ENCODE measurements at regions not wholly inside any gene's neighbourhood (a gene's known extent, or its start where the extent isn't known, plus 50 kb on each side); places are given as distances from the start of the nearest gene placed in this dataset.
"Not testable (repeated sequence)": the region's sequence is repeated elsewhere in the genome, so short reads cannot be mapped to it uniquely, and the experiment has no call there.

DNA sequence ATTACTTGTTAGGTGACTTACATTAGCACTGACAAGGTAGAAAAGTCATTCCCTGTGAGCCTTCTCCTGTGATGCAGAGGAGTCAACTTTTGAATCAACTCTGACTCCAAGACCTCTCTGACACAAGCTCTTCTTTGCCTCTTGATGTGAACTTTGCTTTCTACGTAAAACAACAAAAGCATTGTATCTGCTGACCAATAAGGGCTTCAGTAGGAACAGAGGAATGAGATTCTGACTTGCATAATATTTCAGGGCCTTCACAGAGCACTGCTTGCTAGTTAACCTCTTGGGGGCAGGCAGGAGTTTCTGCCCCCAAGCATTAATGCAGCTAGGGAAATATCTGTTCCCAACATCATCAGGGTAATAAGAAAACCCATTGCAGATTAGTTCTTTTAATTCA lies 791.5 kb downstream of the BCL11A start:
- no peak for ATAC-seq

GRCh38 chr2:59756150-59756549 lies 797.3 kb downstream of the BCL11A start:
- ATAC-seq: no peak
- Histone ChIP-seq H3K27me3 (ENCODE audit: low read depth) (no peaks in the 10 kb centered on the region), H3K9me3 (no peaks in the 10 kb centered on the region), H3K27ac (no peak overlapping the region), H3K4me1 (no peaks in the 10 kb centered on the region), H3K4me3 (no peak overlapping the region), H3K36me3 (no peaks in the 10 kb centered on the region)
- no peak for DNase-seq
- TF ChIP-seq CTCF (IDR thresholded peaks at IDR 0.05): no peak
- intact Hi-C loops (cut with DNase I): no loop called here

More for the DNA sequence above, 791.5 kb downstream of the BCL11A start:
- no peaks in the 10 kb centered on the region for H3K36me3 ChIP-seq
- intact Hi-C loops (cut with DNase I): no loop called here
- DNase-seq: no peak
- H3K9me3 ChIP-seq: no peaks in the 10 kb centered on the region
- H3K27me3 ChIP-seq (ENCODE audit: low read depth): no peaks in the 10 kb centered on the region
- no peak overlapping the region for H3K27ac ChIP-seq
- H3K4me3 ChIP-seq: no peak overlapping the region
- TF ChIP-seq CTCF (IDR thresholded peaks at IDR 0.05): no peak
- H3K4me1 ChIP-seq: no peaks in the 10 kb centered on the region

DNA sequence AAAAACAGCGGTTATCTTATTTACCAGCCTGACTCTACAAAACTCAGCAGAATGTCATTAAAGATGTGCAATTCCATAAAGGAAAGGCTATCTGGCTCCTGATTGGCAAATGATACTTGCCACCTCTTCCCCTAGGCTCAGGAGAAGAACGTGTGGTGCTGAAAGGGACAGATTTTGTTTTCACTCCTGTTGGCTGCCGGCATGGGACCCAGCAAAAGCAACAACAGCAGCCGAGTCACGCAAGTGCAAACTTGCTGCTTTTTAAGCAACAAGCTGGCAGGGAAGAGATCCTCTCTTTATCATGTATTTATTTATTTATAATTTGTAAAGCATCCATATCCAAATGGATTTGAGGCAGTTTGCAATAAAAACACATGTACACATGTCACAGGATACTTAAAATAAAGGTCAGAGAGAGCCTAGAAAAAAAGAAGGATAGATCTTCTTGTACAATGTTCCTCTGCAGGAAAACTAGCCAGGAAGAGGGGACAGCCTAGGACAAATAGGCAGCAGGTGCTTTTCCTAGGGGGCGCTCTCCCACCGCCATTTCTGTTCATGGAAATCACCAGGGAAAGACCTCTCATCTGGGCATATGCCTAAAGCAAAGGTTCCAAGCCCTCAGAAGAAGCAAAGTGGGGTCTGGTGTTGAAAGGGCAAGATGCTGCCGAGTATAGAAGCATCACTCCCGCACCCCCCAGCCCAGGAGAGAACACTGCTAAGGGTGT lies 799.3 kb downstream of the BCL11A start:
- no peak for DNase-seq
- ATAC-seq: no peak

GRCh38 chr2:59752512-59752911 lies 800.9 kb downstream of the BCL11A start:
- Histone ChIP-seq H3K27me3 (ENCODE audit: low read depth) (no peaks in the 10 kb centered on the region), H3K4me3 (no peak overlapping the region), H3K9me3 (no peaks in the 10 kb centered on the region), H3K4me1 (no peaks in the 10 kb centered on the region), H3K27ac (no peak overlapping the region), H3K36me3 (no peaks in the 10 kb centered on the region)
- ATAC-seq (no peak), DNase-seq (no peak)
- intact Hi-C loops (cut with DNase I): no loop called here
- TF ChIP-seq CTCF (IDR thresholded peaks at IDR 0.05): no peak

More for the DNA sequence above, 799.3 kb downstream of the BCL11A start:
- Histone ChIP-seq H3K36me3 (no peaks in the 10 kb centered on the region), H3K9me3 (no peaks in the 10 kb centered on the region), H3K4me3 (no peak overlapping the region), H3K27ac (no peak overlapping the region), H3K27me3 (ENCODE audit: low read depth) (no peaks in the 10 kb centered on the region), H3K4me1 (no peaks in the 10 kb centered on the region)
- intact Hi-C loops (cut with DNase I): no loop called here
- no peak for TF ChIP-seq CTCF (IDR thresholded peaks at IDR 0.05)

DNA sequence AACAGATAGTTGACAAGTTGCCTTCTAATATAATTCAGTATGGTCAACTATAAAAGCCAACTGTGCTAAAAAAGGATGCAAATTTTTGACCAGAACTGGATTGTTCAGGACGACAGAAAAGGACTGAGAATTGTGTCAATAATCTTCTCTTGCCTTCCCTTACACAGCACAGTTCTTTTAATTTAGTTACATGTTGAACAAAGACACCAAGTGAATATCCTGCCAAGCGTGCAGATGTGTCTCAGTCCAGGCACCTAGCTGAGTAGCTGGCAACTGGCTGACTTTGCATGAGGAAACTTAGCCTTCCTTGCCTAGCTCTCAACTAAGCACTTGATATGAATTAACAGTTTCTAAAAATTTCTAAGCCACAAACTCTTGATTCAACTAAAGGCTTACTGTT lies 801.4 kb downstream of the BCL11A start:
- Histone ChIP-seq H3K27me3 (ENCODE audit: low read depth) (no peaks in the 10 kb centered on the region), H3K4me1 (no peaks in the 10 kb centered on the region), H3K4me3 (no peak overlapping the region), H3K27ac (no peak overlapping the region), H3K36me3 (no peaks in the 10 kb centered on the region), H3K9me3 (no peaks in the 10 kb centered on the region)
- TF ChIP-seq CTCF (IDR thresholded peaks at IDR 0.05): no peak
- ATAC-seq: no peak
- intact Hi-C loops (cut with DNase I): no loop called here
- DNase-seq: no peak

DNA sequence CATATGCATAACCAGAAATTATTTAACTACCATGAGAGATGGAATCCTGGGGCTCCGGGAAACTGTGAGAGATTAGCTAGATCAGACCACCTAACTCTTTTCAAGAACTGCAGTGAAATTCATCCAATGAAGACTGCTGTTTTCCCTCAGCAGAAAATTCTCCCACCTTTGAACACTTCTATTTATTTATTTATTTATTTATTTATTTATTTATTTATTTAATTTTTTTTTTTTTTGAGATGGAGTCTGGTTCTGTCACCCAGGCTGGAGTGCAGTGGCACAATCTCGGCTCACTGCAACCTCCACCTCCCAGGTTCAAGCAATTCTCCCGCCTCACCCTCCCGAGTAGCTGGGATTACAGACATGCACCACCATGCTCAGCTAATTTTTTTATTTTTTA lies 802.2 kb downstream of the BCL11A start:
- H3K36me3 ChIP-seq; H3K4me1 ChIP-seq; ATAC-seq; DNase-seq; H3K9me3 ChIP-seq; H3K4me3 ChIP-seq; H3K27ac ChIP-seq; intact Hi-C loops (cut with DNase I); H3K27me3 ChIP-seq (ENCODE audit: low read depth): not testable (repeated sequence)
